Liver (tissue), 8 donors: ENCODE measurements at regions not wholly inside any gene's neighbourhood (a gene's known extent, or its start where the extent isn't known, plus 50 kb on each side); places are given as distances from the start of the nearest gene placed in this dataset.

ENCODE experiments used
- DNase-seq: peaks from one replicate; pipeline ENCODE4 v3.0.0-alpha.2; 2017; ENCODE audit warnings: low spot score
- H3K27ac ChIP-seq, 2 donors: one replicate each; pipeline ENCODE4 v1.7.0; 2013; ENCODE audit warnings: inconsistent platforms in 2 of 2, low read length in 2 of 2, control low read depth in 1 of 2, low read depth in 1 of 2, mild to moderate bottlenecking in 1 of 2
- H3K27me3 ChIP-seq, 4 donors: one replicate each; pipeline versions ENCODE4 v1.6.1 to v1.7.0; 2013; ENCODE audit warnings: low read length in 3 of 4, inconsistent platforms in 1 of 4, mild to moderate bottlenecking in 1 of 4, moderate library complexity in 1 of 4; ENCODE audit not compliant: control insufficient read depth in 4 of 4, insufficient read depth in 4 of 4
- H3K36me3 ChIP-seq, 4 donors: one replicate each; pipeline versions ENCODE4 v1.6.1 to v1.7.0; 2013; ENCODE audit warnings: low read length in 3 of 4, mild to moderate bottlenecking in 3 of 4, low read depth in 1 of 4, moderate library complexity in 1 of 4; ENCODE audit not compliant: control insufficient read depth in 4 of 4, insufficient read depth in 3 of 4
- H3K4me1 ChIP-seq, 4 donors: one replicate each; pipeline versions ENCODE4 v1.6.1 to v1.7.0; 2013; ENCODE audit warnings: low read length in 3 of 4, mild to moderate bottlenecking in 3 of 4, moderate library complexity in 1 of 4; ENCODE audit not compliant: control insufficient read depth in 4 of 4, insufficient read depth in 4 of 4
- H3K4me3 ChIP-seq, 3 donors: one replicate each; pipeline versions ENCODE4 v1.6.1 to v1.7.0; 2013; ENCODE audit warnings: low read length in 3 of 3, control low read depth in 1 of 3, low read depth in 1 of 3, mild to moderate bottlenecking in 1 of 3
- H3K9ac ChIP-seq, 2 donors: one replicate each; pipeline ENCODE4 v1.7.0; 2013; ENCODE audit warnings: low read length in 2 of 2, mild to moderate bottlenecking in 2 of 2, moderate library complexity in 2 of 2, control low read depth in 1 of 2, low read depth in 1 of 2
- H3K9me3 ChIP-seq, 4 donors: one replicate each; pipeline versions ENCODE4 v1.6.1 to v1.7.0; 2013; ENCODE audit warnings: low read length in 3 of 4; ENCODE audit not compliant: control insufficient read depth in 4 of 4
- ATF3 ChIP-seq: IDR thresholded peaks from 2 replicates; pipeline ENCODE4 v1.6.1; 2016; ENCODE audit warnings: antibody characterized with exemption
- CTCF ChIP-seq: fragments of 150-350 bp; IDR thresholded peaks from 2 replicates; pipeline ENCODE4 v1.5.1; 2017; ENCODE audit warnings: improper control_type of control experiment, low read depth, low read length; ENCODE audit not compliant: missing input control
- EGR1 ChIP-seq, 2 donors: IDR thresholded peaks; 2 replicates each; pipeline ENCODE4 v1.6.1; 2016 to 2018; ENCODE audit warnings: antibody characterized with exemption in 2 of 2, low read depth in 2 of 2
- FOXA1 ChIP-seq: IDR thresholded peaks from 2 replicates; pipeline ENCODE4 v1.6.1; 2016; ENCODE audit warnings: antibody characterized with exemption
- FOXA2 ChIP-seq: IDR thresholded peaks from 2 replicates; pipeline ENCODE4 v1.6.1; 2016; ENCODE audit warnings: antibody characterized with exemption
- GABPA ChIP-seq, 2 donors: IDR thresholded peaks in 1 of 2; conservative IDR thresholded peaks in 1 of 2; 2 replicates each; pipeline ENCODE4 v1.6.1; 2016; ENCODE audit warnings: antibody characterized with exemption in 2 of 2, mild to moderate bottlenecking in 1 of 2, moderate library complexity in 1 of 2
- HNF4A ChIP-seq, 2 donors: conservative IDR thresholded peaks; 2 replicates each; pipeline ENCODE4 v1.6.1; 2016; ENCODE audit warnings: antibody characterized with exemption in 2 of 2, mild to moderate bottlenecking in 2 of 2
- HNF4G ChIP-seq: IDR thresholded peaks from 2 replicates; pipeline ENCODE4 v1.6.1; 2016; ENCODE audit warnings: antibody characterized with exemption
- JUND ChIP-seq, 2 donors: IDR thresholded peaks; 2 replicates each; pipeline ENCODE4 v1.6.1; 2016; ENCODE audit warnings: antibody characterized with exemption in 2 of 2
- NR2F2 ChIP-seq: IDR thresholded peaks from 2 replicates; pipeline ENCODE4 v1.6.1; 2016; ENCODE audit warnings: antibody characterized with exemption
- REST ChIP-seq: IDR thresholded peaks from 2 replicates; pipeline ENCODE4 v1.6.1; 2016; ENCODE audit warnings: antibody characterized with exemption, mild to moderate bottlenecking
- SP1 ChIP-seq: IDR thresholded peaks from 2 replicates; pipeline ENCODE4 v1.6.1; 2018; ENCODE audit warnings: antibody characterized with exemption, mild to moderate bottlenecking
- TAF1 ChIP-seq: conservative IDR thresholded peaks from 2 replicates; pipeline ENCODE4 v1.6.1; 2016; ENCODE audit warnings: antibody characterized with exemption, mild to moderate bottlenecking
- YY1 ChIP-seq: IDR thresholded peaks from 2 replicates; pipeline ENCODE4 v1.6.1; 2016; ENCODE audit warnings: antibody characterized with exemption, mild to moderate bottlenecking
- ZBTB33 ChIP-seq: IDR thresholded peaks from 2 replicates; pipeline ENCODE4 v1.6.1; 2016; ENCODE audit warnings: antibody characterized with exemption
- WGBS: extraction: QIAGEN DNeasy Blood & Tissue Kit; methylation state at CpG from one replicate; pipeline ENCODE4 v1.1.7; 2013; 5-methylcytosine and 5-hydroxymethylcytosine counted together
- donor health status: healthy.
- donor health status: healthy.
- donor health status: healthy.
- donor health status: healthy.
- donor health status: healthy.

GRCh38 chr1:18035145-18035544, 72.5 kb upstream of the IGSF21 start:
- H3K4me3 ChIP-seq = no peak overlapping the region
- no peaks in the 10 kb centered on the region for H3K9me3 ChIP-seq
- TF ChIP-seq TAF1 (no peak), ATF3 (no peak), YY1 (no peak), HNF4A (conservative IDR thresholded peaks at IDR 0.05) (no peak), HNF4G (no peak), ZBTB33 (no peak), NR2F2 (no peak), JUND (IDR thresholded peaks at IDR 0.05) (no peak), SP1 (no peak), CTCF (no peak), FOXA2 (no peak), REST (no peak), FOXA1 (no peak), GABPA (IDR thresholded peaks at IDR 0.05 in 1 of 2, conservative IDR thresholded peaks at IDR 0.05 in 1 of 2) (no peak), EGR1 (IDR thresholded peaks at IDR 0.05; ENCODE audit: low read depth in 2 of 2) (no peak)
- peaks cover 0 to 6% (median 0%) of the 10 kb centered on the region in 4 donors for H3K27me3 ChIP-seq
- DNase-seq = no peak
- no peaks in the 10 kb centered on the region for H3K4me1 ChIP-seq
- no peak overlapping the region for H3K27ac ChIP-seq
- WGBS = 75% methylated on average over 3 of the region's 3 CpGs
- H3K9ac ChIP-seq = no peak overlapping the region
- no peaks in the 10 kb centered on the region for H3K36me3 ChIP-seq

GRCh38 chr1:18037651-18038050, 69.9 kb upstream of the IGSF21 start:
- no peak overlapping the region for H3K9ac ChIP-seq
- H3K27ac ChIP-seq = no peak overlapping the region
- H3K9me3 ChIP-seq = no peaks in the 10 kb centered on the region
- WGBS = 57% methylated on average over 1 of the region's 1 CpG
- H3K4me3 ChIP-seq = no peak overlapping the region
- TF ChIP-seq EGR1 (IDR thresholded peaks at IDR 0.05; ENCODE audit: low read depth in 2 of 2) (no peak), HNF4G (no peak), FOXA2 (no peak), GABPA (IDR thresholded peaks at IDR 0.05 in 1 of 2, conservative IDR thresholded peaks at IDR 0.05 in 1 of 2) (no peak), YY1 (no peak), NR2F2 (no peak), CTCF (no peak), FOXA1 (no peak), TAF1 (no peak), REST (no peak)
- no peak for DNase-seq
- H3K4me1 ChIP-seq = no peaks in the 10 kb centered on the region
- no peaks in the 10 kb centered on the region for H3K36me3 ChIP-seq
- peaks cover 0 to 2% (median 0%) of the 10 kb centered on the region in 4 donors for H3K27me3 ChIP-seq
